NCI-H2029 (cell line): ENCODE measurements at regions not wholly inside any gene's neighbourhood (a gene's known extent, or its start where the extent isn't known, plus 50 kb on each side); places are given as distances from the start of the nearest gene placed in this dataset.
"Not testable (repeated sequence)": the region's sequence is repeated elsewhere in the genome, so short reads cannot be mapped to it uniquely, and the experiment has no call there.

ENCODE experiments used
- DNase-seq: peaks from one replicate; lab custom pipeline; 2025; lab: John Stamatoyannopoulos, UW

DNA sequence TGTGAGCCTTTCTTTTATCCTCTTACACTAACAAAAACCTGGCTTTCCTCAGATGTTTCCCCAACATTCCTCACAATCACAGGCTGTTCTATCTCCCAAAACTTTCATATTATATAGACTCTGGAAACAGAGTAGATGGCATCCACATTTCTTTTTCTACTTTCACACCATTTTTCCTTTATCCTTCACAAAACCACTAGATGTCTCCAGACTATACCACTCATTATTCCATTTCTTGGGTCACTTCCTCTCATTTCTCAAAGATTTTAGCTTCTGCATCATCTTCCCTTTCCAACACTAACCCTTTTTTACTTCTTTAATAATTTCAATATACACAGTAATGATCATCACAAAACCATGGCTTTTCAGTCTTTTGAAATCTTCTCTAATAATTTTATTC is 286.0 kb upstream of the DEPDC1 start:
- no peak for DNase-seq

GRCh38 chr1:68785328-68785727 is 288.4 kb upstream of the DEPDC1 start:
- DNase-seq, result no peak

- DNase-seq, result no peak
Measured at GRCh38 chr1:68788762-68789161, 291.9 kb upstream of the DEPDC1 start.

DNA sequence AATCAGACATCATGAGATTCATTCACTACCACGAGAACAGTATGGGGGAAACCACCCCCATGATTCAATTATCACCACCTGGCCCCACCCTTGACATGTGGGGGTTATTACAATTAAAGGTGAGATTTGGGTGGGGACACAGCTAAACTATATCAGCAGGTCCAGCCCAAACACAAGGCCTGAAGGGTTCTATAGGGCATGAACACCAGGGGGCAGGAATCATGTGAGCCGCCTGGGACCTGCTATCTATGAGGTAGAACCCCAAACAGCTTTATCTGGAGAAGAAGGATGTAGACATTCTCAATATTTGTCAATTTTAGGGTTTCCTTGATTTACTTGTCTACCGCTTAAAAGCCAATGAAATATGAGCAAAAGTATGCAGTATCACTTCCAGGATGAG is 294.9 kb upstream of the DEPDC1 start:
- no peak for DNase-seq

- DNase-seq, result no peak
Measured at GRCh38 chr1:68795956-68796355, 299.1 kb upstream of the DEPDC1 start.

GRCh38 chr1:68796888-68797287 is 300.0 kb upstream of the DEPDC1 start:
- DNase-seq, result no peak

DNA sequence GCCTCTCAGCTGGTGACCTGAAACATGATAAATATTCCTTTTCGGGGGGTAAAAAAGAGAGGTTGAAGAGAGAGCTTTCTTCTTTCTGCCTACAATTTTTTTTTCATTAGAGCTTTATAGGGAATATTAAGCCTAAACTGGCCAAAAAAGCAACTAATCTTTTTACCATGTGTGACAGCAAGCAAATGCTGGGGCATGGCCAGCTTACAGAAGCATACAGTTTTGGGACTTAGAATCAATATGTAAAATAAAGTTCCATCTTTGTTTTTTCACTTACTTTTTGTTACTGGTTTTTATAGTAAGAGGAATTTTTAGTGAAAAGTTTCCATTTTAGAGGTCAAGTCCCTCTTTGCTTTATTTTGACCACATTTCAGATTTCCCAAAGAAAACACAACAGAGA is 301.2 kb upstream of the DEPDC1 start:
- no peak for DNase-seq

GRCh38 chr1:68799096-68799495 is 302.2 kb upstream of the DEPDC1 start:
- no peak for DNase-seq

- no peak for DNase-seq
Measured at GRCh38 chr1:68800182-68800581, 303.3 kb upstream of the DEPDC1 start.

DNA sequence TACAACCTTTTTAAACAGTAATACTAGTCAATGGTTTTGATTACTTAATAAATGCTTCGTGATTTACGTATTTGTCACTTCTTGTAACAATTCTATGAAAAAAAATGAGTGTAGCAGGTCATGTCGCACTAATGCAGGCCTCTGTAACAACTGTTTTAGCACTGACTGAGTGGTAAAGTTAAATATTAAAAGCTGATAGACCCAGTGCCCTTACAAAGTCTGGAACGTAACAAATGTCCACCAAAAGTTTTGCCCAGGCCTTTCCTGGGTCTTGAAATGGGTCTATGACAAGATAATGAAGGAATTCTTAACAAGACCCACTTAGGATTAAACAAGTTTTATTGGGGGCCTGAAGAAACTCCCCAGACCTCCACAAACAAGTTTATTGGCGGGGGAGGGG is 304.6 kb upstream of the DEPDC1 start:
- DNase-seq, result no peak

DNA sequence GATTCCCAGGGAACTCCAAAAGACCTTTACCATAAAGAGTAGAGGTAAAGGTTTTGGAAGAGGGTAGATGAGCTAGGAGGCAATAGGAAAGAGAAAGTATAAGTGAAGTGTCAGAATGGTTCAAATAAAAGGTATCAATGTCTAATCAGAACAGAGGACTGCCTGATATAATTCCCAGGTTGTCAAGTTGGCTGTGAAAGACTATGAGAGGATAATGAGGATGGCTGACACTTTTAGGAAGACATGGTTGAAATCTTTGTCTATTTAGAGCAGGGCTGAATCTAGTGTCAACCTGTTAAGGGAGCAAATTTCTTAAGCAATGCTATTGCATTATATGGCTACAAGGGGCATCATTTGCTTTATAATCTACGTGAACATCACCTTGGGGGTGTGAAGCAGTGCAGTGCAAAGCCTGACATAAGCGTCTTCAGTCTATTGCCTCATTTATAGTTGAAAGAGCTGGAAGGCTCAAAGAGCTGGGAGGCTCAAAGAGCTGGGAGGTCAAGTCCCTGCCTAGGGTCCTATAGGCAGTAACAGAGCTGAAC is 308.3 kb upstream of the DEPDC1 start:
- DNase-seq, result no peak

DNA sequence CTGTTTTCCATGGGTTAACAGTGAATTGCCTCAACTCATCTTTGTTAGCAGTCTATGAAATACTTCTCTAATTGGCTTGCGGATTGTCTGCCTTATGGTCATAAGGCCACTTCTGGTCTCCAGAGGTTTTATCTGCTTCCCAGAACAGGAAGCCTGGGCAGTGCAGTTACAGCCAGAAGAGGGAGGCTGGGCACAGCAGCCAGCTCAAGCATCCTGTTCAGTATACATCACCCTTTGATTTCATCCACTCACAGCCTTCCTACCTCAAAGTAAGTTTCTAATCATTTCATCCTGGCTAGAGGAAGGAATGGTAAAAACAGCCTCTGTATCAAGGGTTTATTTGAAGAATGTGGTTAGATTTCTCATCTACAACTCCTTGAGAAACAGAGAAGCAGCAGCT is 311.5 kb upstream of the DEPDC1 start:
- DNase-seq, result peak; percentile 2

DNA sequence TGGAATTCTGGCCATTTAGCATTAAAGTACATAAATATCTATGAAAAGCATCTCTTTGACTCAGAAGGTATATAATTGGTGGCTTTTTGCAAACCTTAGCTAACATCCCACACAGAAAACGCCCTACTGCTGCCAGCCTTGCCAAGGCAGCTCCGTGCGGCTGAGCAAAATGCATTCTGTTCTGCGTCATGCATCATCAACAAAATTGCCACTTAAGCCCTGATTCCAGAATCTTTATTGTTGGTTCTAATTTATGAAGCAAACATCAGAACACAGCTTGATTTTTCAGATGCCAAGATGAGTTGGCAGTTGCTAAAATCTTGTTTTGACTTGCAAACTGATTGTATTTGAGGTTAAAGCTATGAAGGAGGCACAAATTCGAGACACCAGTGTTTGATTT is 314.9 kb upstream of the DEPDC1 start:
- DNase-seq, result no peak

DNA sequence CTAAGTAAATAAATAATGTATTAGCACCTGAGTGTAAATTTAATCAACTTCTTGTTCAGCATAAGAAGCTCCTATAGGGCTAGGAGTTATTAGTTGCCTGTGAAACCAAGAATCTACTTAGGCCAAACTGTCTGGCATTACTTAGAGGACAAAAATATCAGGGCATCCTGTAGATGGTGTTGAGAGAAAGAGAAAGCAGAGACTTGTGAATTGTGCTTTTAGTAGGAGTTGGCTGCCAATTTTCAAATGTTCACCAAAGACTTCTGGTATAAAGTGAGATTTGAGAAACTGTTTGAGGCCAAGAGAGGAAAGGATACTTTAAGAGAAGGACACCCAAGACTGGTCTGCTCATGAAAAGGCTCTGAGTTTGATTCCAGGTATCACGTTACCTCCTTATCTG is 315.5 kb upstream of the DEPDC1 start:
- no peak for DNase-seq

GRCh38 chr1:68814067-68814466 is 317.2 kb upstream of the DEPDC1 start:
- DNase-seq, result no peak

GRCh38 chr1:68815632-68816031 is 318.8 kb upstream of the DEPDC1 start:
- no peak for DNase-seq

- DNase-seq, result not testable (repeated sequence)
Measured at GRCh38 chr1:68817505-68818210, 320.8 kb upstream of the DEPDC1 start.

DNA sequence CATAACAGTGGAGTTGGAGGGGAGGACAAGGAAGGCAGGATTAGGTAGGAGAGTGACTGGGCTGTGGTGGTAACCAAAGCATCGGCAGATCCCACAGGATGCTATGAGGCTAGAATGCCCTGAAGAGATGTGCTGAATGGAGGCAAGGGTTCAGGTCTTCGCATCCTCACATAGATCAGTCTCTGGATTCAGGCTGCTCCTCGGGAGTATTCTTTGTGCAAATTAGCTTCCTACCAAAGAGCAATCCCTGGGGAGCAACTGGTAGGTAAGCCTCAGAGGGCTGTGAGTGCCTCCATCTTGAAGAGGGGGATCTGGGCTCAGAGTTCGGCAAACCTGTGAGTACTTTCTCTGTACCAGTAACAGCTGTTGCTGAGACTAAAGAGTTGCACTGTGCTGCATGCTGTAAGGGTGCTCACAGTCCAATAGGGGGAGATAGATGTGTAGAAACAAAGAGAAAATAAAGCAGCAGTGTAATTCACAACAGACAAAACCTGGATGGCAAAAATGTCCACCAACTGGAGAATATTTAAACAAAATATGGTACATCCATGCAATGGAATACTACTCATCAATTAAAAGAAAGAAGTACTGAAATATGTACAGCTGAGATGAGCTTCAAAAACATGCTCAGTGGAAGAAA is 322.4 kb upstream of the DEPDC1 start:
- DNase-seq, result peak; percentile 27

DNA sequence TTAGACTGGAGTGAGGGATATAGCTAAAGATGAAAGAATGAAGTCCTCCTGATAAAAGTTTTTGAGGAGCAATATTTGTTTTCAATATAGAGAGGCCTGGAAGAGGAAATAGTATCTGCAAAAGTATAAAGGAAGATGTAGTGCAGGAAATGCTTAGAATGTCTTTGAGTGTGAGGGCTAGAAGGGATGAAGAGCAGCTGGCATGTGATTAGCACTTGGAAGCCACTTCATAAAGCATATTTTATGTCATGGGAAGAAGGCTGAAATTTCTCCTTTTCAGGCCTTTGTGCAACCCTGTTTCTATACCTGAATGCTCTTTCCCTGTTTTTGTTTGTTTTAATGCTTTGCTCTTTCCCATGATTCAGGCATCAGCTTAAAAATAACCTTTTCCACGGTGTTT is 323.3 kb upstream of the DEPDC1 start:
- DNase-seq, result no peak

GRCh38 chr1:68826836-68827235 is 330.0 kb upstream of the DEPDC1 start:
- DNase-seq, result no peak

- DNase-seq, result no peak
Measured at GRCh38 chr1:68827261-68827660, 330.4 kb upstream of the DEPDC1 start.

DNA sequence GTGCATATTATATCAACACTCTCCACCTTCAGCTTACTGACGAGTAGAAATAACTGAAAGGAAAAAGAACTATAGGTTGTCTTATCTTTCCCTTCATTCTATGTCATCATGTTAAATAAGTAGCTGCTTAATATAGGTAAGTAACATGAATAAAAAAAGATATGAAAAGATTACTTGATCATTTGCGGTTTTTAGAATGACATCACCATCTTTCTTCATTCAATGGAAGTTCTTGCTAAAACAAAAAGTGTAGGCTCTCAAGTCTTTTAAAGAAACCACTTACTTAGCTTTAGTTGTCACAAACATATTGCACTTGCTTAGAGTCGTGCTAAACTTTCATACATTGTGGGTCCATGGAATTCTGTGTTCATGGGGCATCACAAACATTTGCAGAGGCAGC is 331.1 kb upstream of the DEPDC1 start:
- no peak for DNase-seq

- DNase-seq, result no peak
Measured at GRCh38 chr1:68831281-68831680, 334.4 kb upstream of the DEPDC1 start.

GRCh38 chr1:68848017-68848416 is 351.1 kb upstream of the DEPDC1 start:
- no peak for DNase-seq
